CD14-positive monocyte (primary cell): ENCODE measurements at regions not wholly inside any gene's neighbourhood (a gene's known extent, or its start where the extent isn't known, plus 50 kb on each side); places are given as distances from the start of the nearest gene placed in this dataset.

ENCODE experiments used
- DNase-seq, 3 donors: peaks; one replicate each; pipeline ENCODE4 v3.0.0-alpha.2; 2011 to 2022
- H2AFZ ChIP-seq: 2 replicates; pipeline ENCODE4 v1.6.0; 2012; ENCODE audit warnings: mild to moderate bottlenecking, low read depth, low read length, inconsistent platforms; ENCODE audit not compliant: insufficient read depth, poor library complexity, severe bottlenecking
- H3K27ac ChIP-seq, 2 donors: 1 replicate in 1 of 2; 2 replicates in 1 of 2; pipeline ENCODE4 v1.5.1; 2012 to 2013; ENCODE audit warnings: low read length in 2 of 2, control low read depth in 1 of 2, inconsistent platforms in 1 of 2, low read depth in 1 of 2, mild to moderate bottlenecking in 1 of 2
- H3K27me3 ChIP-seq, 2 donors: one replicate each; pipeline versions ENCODE4 v1.6.0 to v1.6.1; 2011 to 2013; ENCODE audit warnings: low read length in 2 of 2; ENCODE audit not compliant: control insufficient read depth in 2 of 2, insufficient read depth in 2 of 2
- H3K36me3 ChIP-seq, 2 donors: replicated peaks in 1 of 2; 1 replicate in 1 of 2; 2 replicates in 1 of 2; pipeline versions ENCODE4 v1.5.1 to v1.6.1; 2012 to 2013; ENCODE audit warnings: low read length in 2 of 2, control low read depth in 1 of 2, inconsistent platforms in 1 of 2, mild to moderate bottlenecking in 1 of 2; ENCODE audit not compliant: insufficient read depth in 2 of 2, control insufficient read depth in 1 of 2
- H3K4me1 ChIP-seq, 2 donors: 1 replicate in 1 of 2; 2 replicates in 1 of 2; pipeline versions ENCODE4 v1.5.1 to v1.6.1; 2012 to 2013; ENCODE audit warnings: low read length in 2 of 2, control low read depth in 1 of 2, inconsistent platforms in 1 of 2, mild to moderate bottlenecking in 1 of 2, moderate library complexity in 1 of 2; ENCODE audit not compliant: insufficient read depth in 2 of 2, control insufficient read depth in 1 of 2
- H3K4me2 ChIP-seq: replicated peaks from 2 replicates; pipeline ENCODE3; 2012; ENCODE audit warnings: low read length, moderate library complexity, mild to moderate bottlenecking; ENCODE audit not compliant: poor library complexity, severe bottlenecking; ENCODE audit errors: extremely low read depth
- H3K4me3 ChIP-seq, 3 experiments: fragments of 200-600 bp in 1 of 3; sonication (generic) in 1 of 3; replicated peaks in 1 of 3; 1 replicate in 2 of 3; 2 replicates in 1 of 3; pipeline ENCODE4 v1.5.1; 2011 to 2013; ENCODE audit warnings: low read length in 3 of 3, mild to moderate bottlenecking in 3 of 3, control low read depth in 2 of 3, low read depth in 2 of 3, inconsistent platforms in 1 of 3, moderate library complexity in 1 of 3
- H3K79me2 ChIP-seq: 2 replicates; pipeline ENCODE4 v1.6.0; 2012; ENCODE audit warnings: mild to moderate bottlenecking, control low read depth, inconsistent platforms, low read length, moderate library complexity; ENCODE audit not compliant: insufficient read depth
- H3K9ac ChIP-seq: 2 replicates; pipeline ENCODE4 v1.6.0; 2017; ENCODE audit warnings: low read length, mild to moderate bottlenecking; ENCODE audit not compliant: insufficient read depth, poor library complexity, severe bottlenecking
- H3K9me3 ChIP-seq, 2 donors: replicated peaks in 1 of 2; 1 replicate in 1 of 2; 2 replicates in 1 of 2; pipeline versions ENCODE4 v1.5.1 to v1.6.1; 2012 to 2013; ENCODE audit warnings: low read length in 2 of 2, control low read depth in 1 of 2; ENCODE audit not compliant: control insufficient read depth in 1 of 2, insufficient read depth in 1 of 2
- H4K20me1 ChIP-seq: 2 replicates; pipeline ENCODE4 v1.6.0; 2012; ENCODE audit warnings: mild to moderate bottlenecking, low read length, control low read depth, moderate library complexity; ENCODE audit not compliant: insufficient read depth
- H3K27ac Mint-ChIP-seq, 7 donors: one replicate each; pipeline ENCODE4 v1.8.0; 2020; ENCODE audit warnings: mild to moderate bottlenecking in 7 of 7, mixed read lengths in 7 of 7, moderate library complexity in 6 of 7, inconsistent platforms in 2 of 7
- H3K27me3 Mint-ChIP-seq, 3 donors: one replicate each; pipeline ENCODE4 v1.8.0; 2021 to 2022; ENCODE audit warnings: low read depth in 3 of 3, mild to moderate bottlenecking in 3 of 3, mixed read lengths in 3 of 3, moderate library complexity in 3 of 3, inconsistent platforms in 1 of 3
- H3K36me3 Mint-ChIP-seq, 2 donors: one replicate each; pipeline ENCODE4 v1.8.0; 2020; ENCODE audit warnings: mixed read lengths in 2 of 2, inconsistent platforms in 1 of 2, mild to moderate bottlenecking in 1 of 2
- H3K4me1 Mint-ChIP-seq: one replicate; pipeline ENCODE4 v1.8.0; 2020; ENCODE audit warnings: mild to moderate bottlenecking, mixed read lengths
- H3K4me3 Mint-ChIP-seq, 2 donors: one replicate each; pipeline ENCODE4 v1.8.0; 2020; ENCODE audit warnings: mild to moderate bottlenecking in 2 of 2, mixed read lengths in 2 of 2, moderate library complexity in 1 of 2
- H3K9me3 Mint-ChIP-seq, 7 donors: one replicate each; pipeline ENCODE4 v1.8.0; 2020 to 2022; ENCODE audit warnings: mixed read lengths in 7 of 7, mild to moderate bottlenecking in 6 of 7, moderate library complexity in 6 of 7, inconsistent platforms in 2 of 7
- WGBS: methylation state at CpG from one replicate; pipeline ENCODE4 v1.1.5; 2013; ENCODE audit warnings: missing lambda C conversion rate; ENCODE audit not compliant: insufficient coverage; 5-methylcytosine and 5-hydroxymethylcytosine counted together
- intact Hi-C, 2 donors: fragments of 100-400 bp; cut with micrococcal nuclease; formaldehyde crosslinking; loops; one replicate each; pipeline versions ENCODE4 v1.15.0 to v1.15.1; 2023
- TF ChIP-seq, protein P1 (sequence below): fragments of 200-600 bp; IDR thresholded peaks from one replicate; pipeline ENCODE4 v1.8.0; 2022; ENCODE audit warnings: antibody characterized with exemption, mild to moderate bottlenecking

DNA sequence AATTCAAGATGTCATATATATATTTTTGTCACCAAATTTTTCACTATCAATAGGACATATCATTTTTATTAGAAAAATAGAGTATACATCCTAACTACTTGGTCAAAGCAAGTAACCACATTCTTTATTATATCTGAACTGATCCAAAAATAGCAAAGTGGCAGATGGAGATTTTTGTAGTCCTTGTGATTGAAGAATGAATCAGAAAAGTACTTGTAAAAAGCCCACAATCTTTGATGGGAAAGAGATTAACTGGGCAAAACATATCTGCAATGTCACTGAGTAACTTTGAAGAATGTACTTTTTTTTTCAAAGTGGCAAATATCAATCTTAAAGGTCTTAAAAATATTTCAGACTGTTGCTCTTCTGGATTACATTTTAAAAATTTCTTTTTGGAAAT lies 1040.6 kb upstream of the SEMA6A start:
- Mint-ChIP-seq H3K27ac (no peak overlapping the region), H3K9me3 (peaks cover 2 to 7% (median 3%) of the 10 kb centered on the region in 7 donors)

GRCh38 chr5:117614408-117614807 lies 1039.8 kb upstream of the SEMA6A start:
- DNase-seq: no peak
- no peak overlapping the region for H3K27ac Mint-ChIP-seq
- peaks cover 2 to 8% (median 5%) of the 10 kb centered on the region in 7 donors for H3K9me3 Mint-ChIP-seq
- no peak overlapping the region for H3K4me3 Mint-ChIP-seq
- Histone ChIP-seq H3K9ac (no peak overlapping the region), H3K36me3 (no peaks in the 10 kb centered on the region), H3K27me3 (no peaks in the 10 kb centered on the region), H4K20me1 (no peaks in the 10 kb centered on the region), H3K4me2 (no peak overlapping the region), H3K9me3 (peaks cover 0 to 2% of the 10 kb centered on the region in 2 donors), H3K4me1 (no peaks in the 10 kb centered on the region), H3K27ac (no peak overlapping the region), H3K4me3 (no peak overlapping the region), H3K79me2 (no peaks in the 10 kb centered on the region), H2AFZ (no peak overlapping the region)
- WGBS: no CpG with 5 or more reads among the region's 2 CpGs
- H3K36me3 Mint-ChIP-seq: no peaks in the 10 kb centered on the region
- intact Hi-C loops: no loop called here
- no peaks in the 10 kb centered on the region for H3K4me1 Mint-ChIP-seq
- TF ChIP-seq, protein P1, sequence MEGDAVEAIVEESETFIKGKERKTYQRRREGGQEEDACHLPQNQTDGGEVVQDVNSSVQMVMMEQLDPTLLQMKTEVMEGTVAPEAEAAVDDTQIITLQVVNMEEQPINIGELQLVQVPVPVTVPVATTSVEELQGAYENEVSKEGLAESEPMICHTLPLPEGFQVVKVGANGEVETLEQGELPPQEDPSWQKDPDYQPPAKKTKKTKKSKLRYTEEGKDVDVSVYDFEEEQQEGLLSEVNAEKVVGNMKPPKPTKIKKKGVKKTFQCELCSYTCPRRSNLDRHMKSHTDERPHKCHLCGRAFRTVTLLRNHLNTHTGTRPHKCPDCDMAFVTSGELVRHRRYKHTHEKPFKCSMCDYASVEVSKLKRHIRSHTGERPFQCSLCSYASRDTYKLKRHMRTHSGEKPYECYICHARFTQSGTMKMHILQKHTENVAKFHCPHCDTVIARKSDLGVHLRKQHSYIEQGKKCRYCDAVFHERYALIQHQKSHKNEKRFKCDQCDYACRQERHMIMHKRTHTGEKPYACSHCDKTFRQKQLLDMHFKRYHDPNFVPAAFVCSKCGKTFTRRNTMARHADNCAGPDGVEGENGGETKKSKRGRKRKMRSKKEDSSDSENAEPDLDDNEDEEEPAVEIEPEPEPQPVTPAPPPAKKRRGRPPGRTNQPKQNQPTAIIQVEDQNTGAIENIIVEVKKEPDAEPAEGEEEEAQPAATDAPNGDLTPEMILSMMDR: no peak
- no peaks in the 10 kb centered on the region for H3K27me3 Mint-ChIP-seq

More for the DNA sequence above, 1040.6 kb upstream of the SEMA6A start:
- Histone ChIP-seq H3K27ac (no peak overlapping the region), H3K4me2 (no peak overlapping the region), H3K27me3 (no peaks in the 10 kb centered on the region), H2AFZ (no peak overlapping the region), H3K36me3 (no peaks in the 10 kb centered on the region), H3K4me1 (no peaks in the 10 kb centered on the region), H3K9me3 (peaks cover 0 to 2% of the 10 kb centered on the region in 2 donors), H3K9ac (no peak overlapping the region), H4K20me1 (no peaks in the 10 kb centered on the region), H3K4me3 (no peak overlapping the region), H3K79me2 (no peaks in the 10 kb centered on the region)
- H3K4me1 Mint-ChIP-seq: no peaks in the 10 kb centered on the region
- no peaks in the 10 kb centered on the region for H3K36me3 Mint-ChIP-seq
- H3K27me3 Mint-ChIP-seq: no peaks in the 10 kb centered on the region
- TF ChIP-seq, protein P1: no peak
- intact Hi-C loops: no loop called here
- DNase-seq: no peak
- no peak overlapping the region for H3K4me3 Mint-ChIP-seq
